ENCODE measurements at regions not wholly inside any gene's neighbourhood (a gene's known extent, or its start where the extent isn't known, plus 50 kb on each side); places are given as distances from the start of the nearest gene placed in this dataset.

GRCh38 chr6:66522864-66523263 is 815.8 kb upstream of the EYS start (continued):
- TF ChIP-seq USF2 (IDR thresholded peaks at IDR 0.05; ENCODE audit: low read length) (no peak), EP300 (IDR thresholded peaks at IDR 0.05; ENCODE audit: borderline replicate concordance in 1 of 2, low read depth in 2 of 2, low read length in 2 of 2) (no peak), CTCF (IDR thresholded peaks at IDR 0.05; ENCODE audit: control extremely low read depth in 1 of 3, insufficient read depth in 1 of 3, low read depth in 1 of 3, low read length in 3 of 3) (no peak), BRCA1 (IDR thresholded peaks at IDR 0.05; ENCODE audit: low read depth, low read length) (no peak), SP4 (IDR thresholded peaks at IDR 0.05; ENCODE audit: low read length) (no peak), POLR2A (IDR thresholded peaks at IDR 0.05; ENCODE audit: control extremely low read depth in 1 of 2, low read depth in 2 of 2, low read length in 2 of 2) (no peak)

Measured in H1 (cell line).